ELF-1 (cell line): ENCODE measurements at regions not wholly inside any gene's neighbourhood (a gene's known extent, or its start where the extent isn't known, plus 50 kb on each side); places are given as distances from the start of the nearest gene placed in this dataset.

Source experiments
- DNase-seq: peaks from one replicate; pipeline ENCODE4 v3.0.0-alpha.2; 2016; ENCODE audit warnings: low read depth, low spot score

GRCh38 chr2:12313445-12314126, 403.1 kb upstream of the TRIB2 start:
- no peak for DNase-seq

GRCh38 chr2:12314127-12314760, 402.5 kb upstream of the TRIB2 start:
- DNase-seq = no peak

GRCh38 chr2:12315224-12315623, 401.5 kb upstream of the TRIB2 start:
- no peak for DNase-seq

- no peak for DNase-seq
Observed at GRCh38 chr2:12316476-12316875, 400.3 kb upstream of the TRIB2 start.

- no peak for DNase-seq
Observed at GRCh38 chr2:12317286-12317685, 399.4 kb upstream of the TRIB2 start.

- no peak for DNase-seq
Observed at GRCh38 chr2:12317814-12318426, 398.8 kb upstream of the TRIB2 start.

GRCh38 chr2:12318427-12319057, 398.2 kb upstream of the TRIB2 start:
- no peak for DNase-seq

GRCh38 chr2:12320027-12320734, 396.6 kb upstream of the TRIB2 start:
- no peak for DNase-seq

- DNase-seq = no peak
Observed at GRCh38 chr2:12320991-12321641, 395.6 kb upstream of the TRIB2 start.

- DNase-seq = no peak
Observed at GRCh38 chr2:12321886-12322285, 394.9 kb upstream of the TRIB2 start.

GRCh38 chr2:12325806-12326205, 390.9 kb upstream of the TRIB2 start:
- peak; percentile 28 for DNase-seq

GRCh38 chr2:12326449-12327190, 390.1 kb upstream of the TRIB2 start:
- DNase-seq = peak; percentile 49

- DNase-seq = no peak
Observed at GRCh38 chr2:12330916-12331315, 385.8 kb upstream of the TRIB2 start.

GRCh38 chr2:12331698-12332097, 385.0 kb upstream of the TRIB2 start:
- DNase-seq = no peak

GRCh38 chr2:12333293-12333692, 383.4 kb upstream of the TRIB2 start:
- DNase-seq = no peak

GRCh38 chr2:12334412-12334966, 382.2 kb upstream of the TRIB2 start:
- no peak for DNase-seq

GRCh38 chr2:12335131-12335530, 381.6 kb upstream of the TRIB2 start:
- DNase-seq = no peak

- DNase-seq = no peak
Observed at GRCh38 chr2:12335995-12336394, 380.7 kb upstream of the TRIB2 start.

- no peak for DNase-seq
Observed at GRCh38 chr2:12338946-12339697, 377.6 kb upstream of the TRIB2 start.

GRCh38 chr2:12340164-12340563, 376.6 kb upstream of the TRIB2 start:
- DNase-seq = no peak
